H1 (cell line): ENCODE measurements at regions not wholly inside any gene's neighbourhood (a gene's known extent, or its start where the extent isn't known, plus 50 kb on each side); places are given as distances from the start of the nearest gene placed in this dataset.

Source experiments
- ATF2 ChIP-seq: IDR thresholded peaks from 2 replicates; pipeline ENCODE4 v1.6.1; 2012; ENCODE audit warnings: low read length, inconsistent platforms
- GABPA ChIP-seq: IDR thresholded peaks from 2 replicates; pipeline ENCODE4 v1.6.1; 2011; ENCODE audit warnings: mild to moderate bottlenecking, low read length, moderate library complexity, borderline replicate concordance; ENCODE audit not compliant: insufficient read depth
- SIX5 ChIP-seq: IDR thresholded peaks from 2 replicates; pipeline ENCODE4 v1.6.1; 2011; ENCODE audit warnings: mild to moderate bottlenecking, low read depth, low read length

- TF ChIP-seq GABPA (no peak), ATF2 (no peak), SIX5 (no peak)
Measured at GRCh38 chr6:169388395-169389166, 134.9 kb upstream of the THBS2 start (continued).
